ENCODE measurements at regions not wholly inside any gene's neighbourhood (a gene's known extent, or its start where the extent isn't known, plus 50 kb on each side); places are given as distances from the start of the nearest gene placed in this dataset.

DNA sequence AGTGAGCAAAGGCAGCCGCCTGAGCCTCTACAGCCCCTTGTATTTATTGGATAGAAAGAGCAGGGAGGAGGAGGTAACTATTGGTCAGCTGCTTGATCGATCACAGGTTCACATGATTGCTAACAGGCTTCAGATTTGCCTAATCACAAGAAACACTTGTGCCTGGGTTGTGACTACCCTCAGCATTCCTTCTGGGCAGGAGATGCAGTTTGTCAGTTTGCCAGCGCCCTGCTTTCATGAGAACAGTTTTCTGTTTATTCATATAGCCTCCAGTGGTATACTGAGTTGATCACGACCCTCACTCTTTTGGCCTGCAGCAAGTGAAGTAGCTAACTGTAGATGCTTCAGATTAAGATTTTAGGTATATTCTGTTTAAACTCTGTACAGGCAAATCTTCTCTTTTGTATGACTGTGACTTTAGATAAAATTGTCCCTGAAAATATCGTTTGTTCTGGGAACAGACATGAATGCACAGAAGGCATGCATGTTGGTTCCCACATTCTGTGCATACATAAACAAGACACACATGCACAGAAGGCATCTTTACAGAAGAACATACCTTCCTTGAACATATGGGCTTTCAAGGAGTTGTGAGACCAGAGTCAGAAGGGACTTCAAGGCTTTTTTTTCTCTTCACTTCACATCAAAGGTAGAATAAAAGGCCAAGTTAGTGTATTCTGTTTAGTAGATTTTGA lies 422.4 kb upstream of the STEAP1 start:
- ATAC-seq: no peak

DNA sequence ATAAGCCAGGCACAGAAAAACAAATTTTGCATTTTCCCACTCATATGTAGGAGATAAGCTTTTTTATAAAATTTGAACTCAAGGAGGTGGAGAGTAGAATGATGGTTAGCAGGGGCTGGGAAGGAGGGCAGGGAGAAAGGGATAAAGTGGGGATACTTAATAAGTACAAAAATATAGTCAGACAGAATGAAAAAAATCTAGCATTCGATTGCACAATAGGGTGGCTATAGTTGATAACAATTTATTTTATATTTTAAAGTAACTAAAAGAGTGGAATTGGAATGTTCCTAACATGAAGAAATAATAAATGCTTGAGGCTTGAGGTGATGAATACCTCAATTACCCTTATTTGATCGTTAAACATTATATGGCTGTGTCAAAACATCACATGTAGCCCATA lies 415.7 kb upstream of the STEAP1 start:
- Histone ChIP-seq H3K4me1 (no peaks in the 10 kb centered on the region), H3K27ac (no peak overlapping the region), H3K36me3 (no peaks in the 10 kb centered on the region), H3K27me3 (no peaks in the 10 kb centered on the region), H3K9me3 (no peaks in the 10 kb centered on the region), H3K4me3 (no peak overlapping the region)
- intact Hi-C loops (cut with DNase I): no loop called here
- 53 to 84% (median 75%) methylated on average over 2 of the region's 2 CpGs for WGBS, 4 donors
- no peak for DNase-seq
- no peak for ATAC-seq
- TF ChIP-seq POLR2A (IDR thresholded peaks at IDR 0.05) (no peak), CTCF (IDR thresholded peaks at IDR 0.05) (no peak)

More for the DNA sequence above, 422.4 kb upstream of the STEAP1 start:
- TF ChIP-seq POLR2A (IDR thresholded peaks at IDR 0.05) (no peak), CTCF (IDR thresholded peaks at IDR 0.05) (no peak)
- no peak for DNase-seq
- Histone ChIP-seq H3K27ac (no peak overlapping the region), H3K27me3 (no peaks in the 10 kb centered on the region), H3K9me3 (no peaks in the 10 kb centered on the region), H3K36me3 (no peaks in the 10 kb centered on the region), H3K4me1 (no peaks in the 10 kb centered on the region), H3K4me3 (no peak overlapping the region)
- intact Hi-C loops (cut with DNase I): no loop called here
- 55 to 76% (median 63%) methylated on average over 5 of the region's 5 CpGs for WGBS, 4 donors

- Histone ChIP-seq H3K36me3 (no peaks in the 10 kb centered on the region), H3K4me3 (no peak overlapping the region), H3K27ac (no peak overlapping the region), H3K9me3 (no peaks in the 10 kb centered on the region), H3K4me1 (no peaks in the 10 kb centered on the region), H3K27me3 (no peaks in the 10 kb centered on the region)
- DNase-seq (no peak), ATAC-seq (no peak)
- TF ChIP-seq CTCF (IDR thresholded peaks at IDR 0.05) (no peak), POLR2A (IDR thresholded peaks at IDR 0.05) (no peak)
- intact Hi-C loops (cut with DNase I): no loop called here
Measured at GRCh38 chr7:89757910-89758309, 396.4 kb upstream of the STEAP1 start.

- no peaks in the 10 kb centered on the region for H3K36me3 ChIP-seq
- no peak overlapping the region for H3K4me3 ChIP-seq
- WGBS, 4 donors: 75 to 86% (median 76%) methylated on average over 2 to 3 of the region's 3 CpGs
- ATAC-seq: no peak
- TF ChIP-seq CTCF (IDR thresholded peaks at IDR 0.05): no peak
- no peaks in the 10 kb centered on the region for H3K4me1 ChIP-seq
- intact Hi-C loops (cut with DNase I): no loop called here
- DNase-seq: no peak
- H3K27me3 ChIP-seq: no peaks in the 10 kb centered on the region
- no peak overlapping the region for H3K27ac ChIP-seq
- peaks cover 0 to 4% (median 0%) of the 10 kb centered on the region in 12 donors for H3K9me3 ChIP-seq
Measured at GRCh38 chr7:89760690-89761089, 393.6 kb upstream of the STEAP1 start.

All from heart left ventricle (tissue), 16 donors.